GM12878 (cell line): ENCODE measurements at regions not wholly inside any gene's neighbourhood (a gene's known extent, or its start where the extent isn't known, plus 50 kb on each side); places are given as distances from the start of the nearest gene placed in this dataset.

Experiments
- ATAC-seq: fragments of 200-7000 bp; cut with Tn5 transposase; 3 replicates; pipeline ENCODE4 v1.9.1; 2020; ENCODE audit warnings: mild to moderate bottlenecking, moderate library complexity
- BruUV-seq: library from RNA; stranded (reverse); fragments of 400-500 nt; replicated peaks from 2 replicates; lab custom pipeline; 2021; lab: Mats Ljungman, UMichigan
- CTCF ChIA-PET: fragments of 300-600 bp; sonication (Branson Sonifier 250); formaldehyde crosslinking; extraction: SDS; loops from one replicate; lab custom pipeline; 2021; ENCODE audit warnings: inconsistent platforms; lab: Yijun Ruan, JAX
- POLR2A ChIA-PET: fragments of 350-600 bp; formaldehyde crosslinking; extraction: SDS; loops from one replicate; lab custom pipeline; 2021; ENCODE audit warnings: inconsistent platforms; lab: Charles Lee
- RAD21 ChIA-PET: fragments of 300-600 bp; sonication (Branson Sonifier 250); formaldehyde crosslinking; loops from one replicate; lab custom pipeline; 2023; ENCODE audit warnings: antibody characterized with exemption; ENCODE audit not compliant: unreplicated experiment; lab: Charles Lee
- SMC1A ChIA-PET: fragments of 300-600 bp; sonication (Branson Sonifier 250); formaldehyde crosslinking; loops from one replicate; lab custom pipeline; 2023; ENCODE audit not compliant: unreplicated experiment, uncharacterized antibody; lab: Charles Lee
- DNase-seq: peaks from one replicate; pipeline ENCODE4 v3.0.0-alpha.2; 2011; ENCODE audit warnings: low read depth, low spot score
- FAIRE-seq: peaks from 3 replicates; lab custom pipeline; 2011; peaks lifted over from hg19 to GRCh38; lab: Jason Lieb, UNC
- H2AFZ ChIP-seq: 2 replicates; pipeline ENCODE4 v1.6.0; 2011; ENCODE audit warnings: low read depth, low read length, control low read depth; ENCODE audit not compliant: control insufficient read depth
- H3K27ac ChIP-seq: 2 replicates; pipeline ENCODE4 v1.5.1; 2011; ENCODE audit warnings: control low read depth; ENCODE audit not compliant: control insufficient read depth, insufficient read depth
- H3K27me3 ChIP-seq, 2 experiments: replicated peaks in 1 of 2; 2 replicates each; pipeline versions ENCODE4 v1.6.0 to v1.6.1; 2011; ENCODE audit warnings: low read length in 1 of 2; ENCODE audit not compliant: control insufficient read depth in 2 of 2, insufficient read depth in 2 of 2
- H3K36me3 ChIP-seq, 2 experiments: 2 replicates each; pipeline ENCODE4 v1.5.1; 2011; ENCODE audit warnings: low read length in 1 of 2; ENCODE audit not compliant: control insufficient read depth in 2 of 2, insufficient read depth in 2 of 2
- H3K4me1 ChIP-seq: 2 replicates; pipeline ENCODE4 v1.6.1; 2011; ENCODE audit warnings: mild to moderate bottlenecking, low read length, moderate library complexity, mixed read lengths; ENCODE audit not compliant: control insufficient read depth, insufficient read depth
- H3K4me2 ChIP-seq: 2 replicates; pipeline ENCODE4 v1.6.0; 2011; ENCODE audit warnings: control low read depth; ENCODE audit not compliant: control insufficient read depth, insufficient read depth
- H3K4me3 ChIP-seq: fragments of 200-600 bp; sonication (generic); 2 replicates; pipeline ENCODE4 v1.5.1; 2016
- H3K79me2 ChIP-seq: 2 replicates; pipeline ENCODE4 v1.6.0; 2011; ENCODE audit warnings: low read length; ENCODE audit not compliant: control insufficient read depth, insufficient read depth
- H3K9ac ChIP-seq: 2 replicates; pipeline ENCODE4 v1.8.0; 2011; ENCODE audit warnings: low read length, control low read depth, mixed read lengths; ENCODE audit not compliant: control insufficient read depth, insufficient read depth
- H3K9me3 ChIP-seq: replicated peaks from 3 replicates; pipeline ENCODE4 v1.5.1; 2011; ENCODE audit warnings: mild to moderate bottlenecking, low read length; ENCODE audit not compliant: control insufficient read depth, insufficient read depth
- H4K20me1 ChIP-seq: 2 replicates; pipeline ENCODE4 v1.6.0; 2011; ENCODE audit not compliant: control insufficient read depth, insufficient read depth
- ASH2L ChIP-seq: fragments of 300-600, 200-600 bp; sonication (generic); IDR thresholded peaks from 2 replicates; pipeline ENCODE4 v1.6.1; 2017; ENCODE audit warnings: low read depth, mild to moderate bottlenecking, borderline replicate concordance
- BCLAF1 ChIP-seq: fragments of 450-650 bp; IDR thresholded peaks from 2 replicates; pipeline ENCODE4 v1.6.1; 2017; ENCODE audit warnings: antibody characterized with exemption, mild to moderate bottlenecking, moderate library complexity
- CBFB ChIP-seq: IDR thresholded peaks from 2 replicates; pipeline ENCODE4 v1.6.1; 2016; ENCODE audit warnings: antibody characterized with exemption, low read depth
- CBX5 ChIP-seq: sonication (generic); IDR thresholded peaks from 2 replicates; pipeline ENCODE4 v1.6.1; 2016; ENCODE audit warnings: low read depth, moderate library complexity, mild to moderate bottlenecking, inconsistent platforms
- HDAC6 ChIP-seq: fragments of 200-600 bp; sonication (generic); IDR thresholded peaks from one replicate; pipeline ENCODE4 v1.8.0; 2017; ENCODE audit warnings: antibody characterized with exemption; ENCODE audit not compliant: unreplicated experiment
- MAX ChIP-seq: IDR thresholded peaks from 2 replicates; pipeline ENCODE4 v1.6.1; 2012; ENCODE audit warnings: low read depth, low read length, improper control_type of control experiment
- MYB ChIP-seq: fragments of 150-350 bp; IDR thresholded peaks from 2 replicates; pipeline ENCODE4 v1.6.1; 2014; ENCODE audit warnings: mild to moderate bottlenecking, low read depth, low read length, borderline replicate concordance
- NFXL1 ChIP-seq: fragments of 450-650 bp; IDR thresholded peaks from 2 replicates; pipeline ENCODE4 v1.6.1; 2017; ENCODE audit warnings: antibody characterized with exemption, mild to moderate bottlenecking, borderline replicate concordance
- NR2C2 ChIP-seq: IDR thresholded peaks from 2 replicates; pipeline ENCODE4 v1.6.1; 2011; ENCODE audit warnings: borderline replicate concordance, low read depth; ENCODE audit not compliant: control insufficient read depth, insufficient read length
- PAX8 ChIP-seq: fragments of 450-650 bp; IDR thresholded peaks from 2 replicates; pipeline ENCODE4 v1.6.1; 2017; ENCODE audit warnings: mild to moderate bottlenecking, moderate library complexity
- POU2F2 ChIP-seq: IDR thresholded peaks from 3 replicates; pipeline ENCODE4 v1.6.1; 2011; ENCODE audit warnings: low read depth, mild to moderate bottlenecking, low read length, borderline replicate concordance
- RBBP5 ChIP-seq: fragments of 200-600 bp; sonication (generic); conservative IDR thresholded peaks from 2 replicates; pipeline ENCODE4 v1.6.1; 2016
- SP1 ChIP-seq: IDR thresholded peaks from one replicate; pipeline ENCODE4 v1.6.1; 2011; ENCODE audit warnings: low read depth, low read length
- SREBF1 ChIP-seq: IDR thresholded peaks from 2 replicates; pipeline ENCODE4 v1.6.1; 2012; ENCODE audit warnings: mild to moderate bottlenecking, low read length
- SREBF2 ChIP-seq: IDR thresholded peaks from 2 replicates; pipeline ENCODE4 v1.6.1; 2012; ENCODE audit warnings: mild to moderate bottlenecking, low read length
- TCF3 ChIP-seq: IDR thresholded peaks from 2 replicates; pipeline ENCODE4 v1.6.1; 2012; ENCODE audit warnings: low read depth, mild to moderate bottlenecking, low read length, borderline replicate concordance; ENCODE audit not compliant: insufficient read depth
- ZNF207 ChIP-seq: fragments of 450-650 bp; IDR thresholded peaks from 2 replicates; pipeline ENCODE4 v1.6.1; 2014; ENCODE audit warnings: antibody characterized with exemption, mild to moderate bottlenecking, borderline replicate concordance
- WGBS: methylation state at CpG from one replicate; pipeline ENCODE4 v1.1.6; 2016; ENCODE audit warnings: low lambda C conversion rate; ENCODE audit not compliant: insufficient replicate concordance, insufficient coverage; ENCODE audit errors: missing lambda C conversion rate; 5-methylcytosine and 5-hydroxymethylcytosine counted together
- in situ Hi-C: fragments of 300-500 bp; cut with MboI; formaldehyde crosslinking; loops from 9 replicates; pipeline ENCODE4 v1.14.3; 2018; ENCODE audit warnings: mixed read lengths
- intact Hi-C: fragments of 100-400 bp; cut with micrococcal nuclease; formaldehyde crosslinking; loops from one replicate; pipeline ENCODE4 v1.14.2; 2022; ENCODE audit not compliant: unreplicated experiment

GRCh38 chr9:1221298-1221697, 171.1 kb downstream of the DMRT2 start:
- no TSS peak for BruUV-seq
- Histone ChIP-seq H2AFZ (no peak overlapping the region), H3K9ac (no peak overlapping the region), H3K79me2 (no peaks in the 10 kb centered on the region), H4K20me1 (no peaks in the 10 kb centered on the region)
- 25% methylated on average over 7 of the region's 7 CpGs for WGBS
- POLR2A ChIA-PET, result no interaction called here
- intact Hi-C loops, result no loop called here
- DNase-seq (no peak), FAIRE-seq (no peak), ATAC-seq (no peak)
- RAD21 ChIA-PET, result no interaction called here
- in situ Hi-C loops, result no loop called here
- CTCF ChIA-PET, result interaction anchor here (0.7 kb wide), 1 partner anchor 26 kb away, joined by 3 read pairs; no protein-coding TSS in a partner anchor
- no peak for TF ChIP-seq TCF3
- no peak for TF ChIP-seq POU2F2
- no peak for TF ChIP-seq RBBP5
- TF ChIP-seq PAX8, result no peak
- no peak for TF ChIP-seq ASH2L
- no peak for TF ChIP-seq NR2C2
- TF ChIP-seq, all 136 proteins: peak for 0
- SMC1A ChIA-PET, result no interaction called here
- H3K36me3 ChIP-seq, result no peaks in the 10 kb centered on the region
- H3K27me3 ChIP-seq, result no peaks in the 10 kb centered on the region
- H3K27ac ChIP-seq, result no peak overlapping the region
- H3K4me1 ChIP-seq, result no peaks in the 10 kb centered on the region
- no peak overlapping the region for H3K4me2 ChIP-seq
- H3K9me3 ChIP-seq, result no peaks in the 10 kb centered on the region
- H3K4me3 ChIP-seq, result no peak overlapping the region

- Histone ChIP-seq H3K27me3 (no peaks in the 10 kb centered on the region), H3K4me1 (no peaks in the 10 kb centered on the region), H4K20me1 (no peaks in the 10 kb centered on the region), H3K27ac (no peak overlapping the region), H3K9ac (no peak overlapping the region), H3K79me2 (no peaks in the 10 kb centered on the region), H3K36me3 (no peaks in the 10 kb centered on the region), H3K9me3 (no peaks in the 10 kb centered on the region), H2AFZ (no peak overlapping the region), H3K4me3 (no peak overlapping the region), H3K4me2 (no peak overlapping the region)
- in situ Hi-C loops (no loop called here), intact Hi-C loops (no loop called here)
- no peak for FAIRE-seq
- ChIA-PET RAD21 (no interaction called here), SMC1A (interaction anchor here (1.0 kb wide), 1 partner anchor 11 kb away, joined by 3 read pairs; no protein-coding TSS in a partner anchor), POLR2A (no interaction called here), CTCF (no interaction called here)
- 29% methylated on average over 3 of the region's 3 CpGs for WGBS
- no TSS peak for BruUV-seq
- no peak for DNase-seq
- TF ChIP-seq SREBF2 (no peak), HDAC6 (no peak), CBX5 (no peak), PAX8 (no peak), SP1 (no peak), NFXL1 (no peak), SREBF1 (no peak), MYB (no peak), CBFB (no peak), MAX (no peak), ZNF207 (no peak), BCLAF1 (no peak)
- no peak for ATAC-seq
Observed at GRCh38 chr9:1222511-1222910, 172.4 kb downstream of the DMRT2 start.
